BLaER1 treated with 17β-estradiol and CSF1 and Interleukin-3, amounts not matched to agents 10 nM and 100 nM (cell line): ENCODE measurements at regions not wholly inside any gene's neighbourhood (a gene's known extent, or its start where the extent isn't known, plus 50 kb on each side); places are given as distances from the start of the nearest gene placed in this dataset.

Source experiments
- H3K27ac ChIP-seq, 11 experiments: shearing (Covaris generic); formaldehyde crosslinking; 2 replicates each; pipeline ENCODE4 v1.8.1; 2022
- H3K27me3 ChIP-seq, 11 experiments: shearing (Covaris generic); formaldehyde crosslinking; 2 replicates each; pipeline ENCODE4 v1.8.1; 2022
- H3K36me3 ChIP-seq, 11 experiments: shearing (Covaris generic); formaldehyde crosslinking; 2 replicates each; pipeline ENCODE4 v1.8.1; 2022
- H3K4me1 ChIP-seq, 10 experiments: shearing (Covaris generic); formaldehyde crosslinking; 2 replicates each; pipeline ENCODE4 v1.8.1; 2022
- H3K4me2 ChIP-seq, 11 experiments: shearing (Covaris generic); formaldehyde crosslinking; 2 replicates each; pipeline ENCODE4 v1.8.1; 2022
- H3K4me3 ChIP-seq, 10 experiments: shearing (Covaris generic); formaldehyde crosslinking; 2 replicates each; pipeline ENCODE4 v1.8.1; 2022
- H3K9ac ChIP-seq, 11 experiments: shearing (Covaris generic); formaldehyde crosslinking; 2 replicates each; pipeline ENCODE4 v1.8.1; 2022
- H3K9me3 ChIP-seq, 11 experiments: shearing (Covaris generic); formaldehyde crosslinking; replicated peaks in 1 of 11; 2 replicates each; pipeline ENCODE4 v1.8.1; 2022
- H4K20me1 ChIP-seq, 11 experiments: shearing (Covaris generic); formaldehyde crosslinking; 2 replicates each; pipeline ENCODE4 v1.8.1; 2022
- Cebpa-rat ChIP-seq, 11 experiments: shearing (Covaris generic); IDR thresholded peaks; 2 replicates each; pipeline ENCODE4 v1.8.1; 2022

DNA sequence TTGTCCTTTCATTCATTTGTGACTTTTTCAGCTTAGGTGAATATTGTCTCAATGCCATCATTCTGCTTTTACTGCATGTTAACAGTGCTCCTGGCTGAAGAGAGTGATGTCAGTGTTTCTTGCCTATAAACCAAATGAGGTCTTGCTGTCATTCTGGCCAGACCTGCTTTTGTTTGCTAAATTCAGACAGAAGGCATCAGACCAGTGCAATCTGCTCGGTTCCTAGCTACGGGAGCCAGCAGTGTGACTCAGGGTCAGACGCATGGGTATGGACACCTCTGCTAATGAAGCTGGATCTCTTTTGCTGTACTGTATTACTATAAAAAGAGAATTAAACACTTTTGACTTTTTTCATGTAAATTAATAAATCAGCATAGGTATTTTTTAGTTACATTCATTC is 178.9 kb downstream of the TMEM182 start:
- no peak overlapping the region for H3K4me2 ChIP-seq
- no peak overlapping the region for H3K9ac ChIP-seq

DNA sequence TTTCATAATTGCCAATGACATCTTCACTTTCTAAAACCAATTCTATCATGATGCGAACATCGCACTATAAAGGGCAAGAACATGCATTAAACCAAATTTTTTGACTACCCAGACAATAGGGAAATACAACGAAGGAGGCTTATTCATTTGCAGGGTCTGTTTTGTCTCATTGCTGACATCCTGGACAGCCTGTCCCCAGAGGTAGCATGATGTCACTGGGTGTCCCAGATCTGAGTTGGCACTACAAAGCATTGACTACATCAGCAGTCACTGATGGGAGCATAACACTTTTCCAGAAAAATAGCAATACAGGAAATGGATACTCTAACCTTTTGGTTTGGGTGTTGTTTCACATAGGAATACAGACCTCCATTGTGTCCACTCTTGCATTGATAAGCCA is 180.3 kb downstream of the TMEM182 start:
- H3K4me3 ChIP-seq: no peak overlapping the region
- H3K9me3 ChIP-seq: peaks cover 8 to 20% (median 13%) of the 10 kb centered on the region in 11 experiments; a peak in 20 of 22 replicates
- no peak overlapping the region for H3K9ac ChIP-seq
- H4K20me1 ChIP-seq: no peaks in the 10 kb centered on the region
- H3K4me1 ChIP-seq: peaks cover 0 to 14% (median 9%) of the 10 kb centered on the region in 10 experiments; a peak in 11 of 20 replicates
- H3K4me2 ChIP-seq: peak overlapping the region in 7 of 11 experiments; percentile 10 to 55 (median 20); a peak in 9 of 22 replicates
- H3K27ac ChIP-seq: no peak overlapping the region
- no peaks in the 10 kb centered on the region for H3K27me3 ChIP-seq
- TF ChIP-seq Cebpa-rat (IDR thresholded peaks at IDR 0.05): no peak
- no peaks in the 10 kb centered on the region for H3K36me3 ChIP-seq

More for the DNA sequence above, 178.9 kb downstream of the TMEM182 start:
- Histone ChIP-seq H3K36me3 (no peaks in the 10 kb centered on the region), H4K20me1 (no peaks in the 10 kb centered on the region), H3K4me3 (no peak overlapping the region), H3K9me3 (peaks cover 8 to 20% (median 13%) of the 10 kb centered on the region in 11 experiments; a peak in 20 of 22 replicates), H3K27ac (no peak overlapping the region), H3K27me3 (no peaks in the 10 kb centered on the region), H3K4me1 (peaks cover 0 to 14% (median 9%) of the 10 kb centered on the region in 10 experiments; a peak in 11 of 20 replicates)
- no peak for TF ChIP-seq Cebpa-rat (IDR thresholded peaks at IDR 0.05)

DNA sequence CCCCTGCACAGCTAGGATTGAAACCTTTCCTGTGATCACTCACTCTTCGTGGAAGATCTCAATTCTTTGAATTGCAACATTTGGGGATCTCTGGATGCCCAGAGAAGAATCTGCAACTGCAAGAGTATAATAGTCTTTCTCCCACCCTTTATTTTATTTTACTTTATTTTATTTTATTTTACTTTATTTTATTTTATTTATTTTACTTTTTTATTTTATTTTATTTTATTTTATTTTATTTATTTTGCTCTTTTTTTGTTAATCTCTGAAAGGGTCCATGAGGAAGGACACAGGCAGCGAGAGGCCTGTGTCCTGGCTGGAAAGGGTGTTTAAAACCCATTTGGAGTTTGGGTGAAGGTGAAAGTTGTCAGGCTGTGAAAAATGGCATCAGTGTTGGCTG is 181.4 kb downstream of the TMEM182 start:
- H4K20me1 ChIP-seq: no peaks in the 10 kb centered on the region
- H3K27me3 ChIP-seq: no peaks in the 10 kb centered on the region
- no peak overlapping the region for H3K27ac ChIP-seq
- no peak overlapping the region for H3K9ac ChIP-seq
- no peak overlapping the region for H3K4me3 ChIP-seq
- TF ChIP-seq Cebpa-rat (IDR thresholded peaks at IDR 0.05): no peak
- peaks cover 8 to 20% (median 13%) of the 10 kb centered on the region in 11 experiments; a peak in 20 of 22 replicates for H3K9me3 ChIP-seq
- 0 out of 22 replicates have a peak overlapping the region, but pooled peaks of 2 of the 11 experiments have one; percentile 38 to 55 for H3K4me2 ChIP-seq
- H3K36me3 ChIP-seq: no peaks in the 10 kb centered on the region
- peaks cover 0 to 14% (median 9%) of the 10 kb centered on the region in 10 experiments; a peak in 11 of 20 replicates for H3K4me1 ChIP-seq

DNA sequence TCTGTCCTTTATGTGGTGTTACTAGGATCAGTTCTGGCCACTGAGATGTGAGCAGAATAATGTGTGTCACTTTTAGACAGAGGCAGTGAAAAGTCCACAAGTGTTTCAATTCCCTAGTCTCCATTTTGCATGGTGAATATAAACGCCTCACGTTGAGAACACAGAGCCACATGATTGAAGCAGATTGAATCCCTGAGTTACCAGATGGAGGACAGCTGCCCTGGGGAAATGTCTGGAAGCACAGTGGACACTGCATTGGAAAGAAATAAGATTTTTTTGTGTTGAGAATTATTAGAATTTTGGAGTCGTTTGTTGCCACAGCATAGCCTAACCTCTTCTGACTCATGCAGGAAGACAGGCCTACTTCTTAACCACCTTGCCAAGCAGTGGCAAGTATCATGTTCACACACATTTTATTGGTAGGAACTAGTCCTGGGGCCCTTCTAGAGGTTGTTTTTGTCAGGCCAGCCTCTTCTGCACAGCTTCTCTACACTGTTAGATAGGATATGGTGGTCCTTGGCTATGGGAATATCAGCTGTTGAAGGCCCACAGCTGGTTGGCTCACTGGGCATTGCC is 188.6 kb downstream of the TMEM182 start:
- H3K4me3 ChIP-seq: no peak overlapping the region
- H3K27ac ChIP-seq: no peak overlapping the region
- no peaks in the 10 kb centered on the region for H3K27me3 ChIP-seq
- H3K4me2 ChIP-seq: no peak overlapping the region
- H3K4me1 ChIP-seq: no peaks in the 10 kb centered on the region
- no peak for TF ChIP-seq Cebpa-rat (IDR thresholded peaks at IDR 0.05)
- no peak overlapping the region for H3K9ac ChIP-seq
- no peaks in the 10 kb centered on the region for H3K36me3 ChIP-seq
- H4K20me1 ChIP-seq: no peaks in the 10 kb centered on the region
- H3K9me3 ChIP-seq: no peaks in the 10 kb centered on the region

DNA sequence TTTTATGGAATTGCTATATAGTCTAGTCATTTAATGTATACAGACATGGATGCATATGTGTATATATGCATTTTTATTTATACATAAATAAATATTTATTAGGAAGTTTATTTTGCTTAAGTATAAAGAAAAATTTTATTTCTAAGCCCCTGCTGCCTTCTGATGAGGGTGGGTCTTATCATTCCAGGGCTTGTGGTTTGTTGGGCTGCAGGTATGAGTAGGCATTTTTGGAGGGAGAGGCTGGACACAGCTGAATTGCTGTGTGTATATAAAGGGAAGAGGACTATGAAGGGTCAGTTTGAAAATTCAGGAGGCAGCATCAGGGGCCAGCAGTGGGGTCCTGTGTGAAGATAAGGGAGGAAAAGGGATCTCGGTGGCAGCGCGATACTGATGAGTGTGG is 189.4 kb downstream of the TMEM182 start:
- no peaks in the 10 kb centered on the region for H3K9me3 ChIP-seq
- TF ChIP-seq Cebpa-rat (IDR thresholded peaks at IDR 0.05): no peak
- no peak overlapping the region for H3K9ac ChIP-seq
- H3K27ac ChIP-seq: no peak overlapping the region
- H3K27me3 ChIP-seq: no peaks in the 10 kb centered on the region
- no peaks in the 10 kb centered on the region for H4K20me1 ChIP-seq
- H3K36me3 ChIP-seq: no peaks in the 10 kb centered on the region
- no peak overlapping the region for H3K4me2 ChIP-seq
- no peaks in the 10 kb centered on the region for H3K4me1 ChIP-seq
- H3K4me3 ChIP-seq: no peak overlapping the region

DNA sequence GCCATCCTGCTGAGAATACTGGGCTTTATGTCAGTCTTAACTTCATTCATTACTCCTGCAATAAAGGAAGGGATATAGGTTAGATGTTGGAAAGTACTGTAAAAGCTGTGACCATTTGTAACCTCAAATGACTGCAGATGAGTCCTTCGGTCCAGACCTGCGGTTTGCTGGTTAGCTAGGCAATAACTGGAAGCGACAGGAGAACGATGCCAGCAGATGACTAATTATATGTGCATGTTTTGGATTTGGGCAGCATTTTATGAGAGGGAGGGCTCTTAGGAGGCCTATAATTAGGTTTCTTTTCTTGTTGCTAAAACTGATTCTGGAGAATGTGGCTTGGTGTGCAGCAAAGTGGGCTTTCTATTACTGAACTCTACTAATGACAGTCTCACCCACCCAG is 205.6 kb downstream of the TMEM182 start:
- Histone ChIP-seq H3K4me3 (no peak overlapping the region), H3K4me2 (no peak overlapping the region), H4K20me1 (no peaks in the 10 kb centered on the region), H3K27me3 (no peaks in the 10 kb centered on the region), H3K9me3 (no peaks in the 10 kb centered on the region), H3K36me3 (no peaks in the 10 kb centered on the region), H3K4me1 (no peaks in the 10 kb centered on the region), H3K9ac (no peak overlapping the region), H3K27ac (no peak overlapping the region)
- no peak for TF ChIP-seq Cebpa-rat (IDR thresholded peaks at IDR 0.05)

DNA sequence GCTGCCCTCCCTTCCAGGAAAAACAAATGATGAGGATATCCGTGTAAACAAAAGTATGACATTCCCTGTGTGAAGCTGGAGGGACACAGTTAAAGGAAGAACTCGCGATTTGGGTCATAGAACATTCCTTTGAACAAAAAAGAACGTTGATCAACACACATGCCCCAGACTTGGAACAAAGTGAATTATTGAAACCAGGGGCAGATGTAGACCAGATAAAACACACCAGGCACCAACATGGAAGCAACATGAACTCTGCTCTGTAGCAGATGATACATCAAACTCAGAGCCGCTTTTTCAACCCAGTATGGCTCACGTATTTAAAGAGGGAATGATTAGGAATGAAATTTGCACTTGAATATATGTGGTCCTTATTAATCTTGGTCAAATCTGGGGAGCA is 206.5 kb downstream of the TMEM182 start:
- no peaks in the 10 kb centered on the region for H3K4me1 ChIP-seq
- H3K27ac ChIP-seq: no peak overlapping the region
- no peaks in the 10 kb centered on the region for H3K9me3 ChIP-seq
- no peak for TF ChIP-seq Cebpa-rat (IDR thresholded peaks at IDR 0.05)
- no peak overlapping the region for H3K4me3 ChIP-seq
- H3K27me3 ChIP-seq: no peaks in the 10 kb centered on the region
- no peak overlapping the region for H3K9ac ChIP-seq
- no peak overlapping the region for H3K4me2 ChIP-seq
- H3K36me3 ChIP-seq: no peaks in the 10 kb centered on the region
- no peaks in the 10 kb centered on the region for H4K20me1 ChIP-seq

DNA sequence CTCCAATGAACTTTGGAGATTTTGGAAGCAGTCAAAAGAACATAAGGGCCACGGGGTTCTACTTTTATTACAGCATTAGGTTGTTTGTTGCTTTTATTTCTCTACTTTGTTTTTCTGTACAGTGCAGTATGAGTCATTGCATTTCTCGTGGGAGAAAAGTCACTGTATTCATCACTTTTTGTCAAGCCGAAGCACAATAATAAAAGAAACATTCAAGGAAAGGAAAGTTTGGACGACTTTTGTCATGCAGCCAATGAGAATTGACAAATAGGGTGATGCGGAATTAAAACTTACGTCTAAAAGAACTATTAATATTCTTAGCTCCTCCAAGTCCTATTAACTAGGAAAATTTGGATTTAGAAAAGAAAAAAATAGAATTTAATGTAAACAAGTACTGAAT is 209.9 kb downstream of the TMEM182 start:
- Histone ChIP-seq H3K27ac (no peak overlapping the region), H3K36me3 (no peaks in the 10 kb centered on the region), H3K4me2 (no peak overlapping the region), H3K4me1 (peaks cover 5 to 10% (median 7%) of the 10 kb centered on the region in 10 experiments; a peak in 18 of 20 replicates), H4K20me1 (no peaks in the 10 kb centered on the region), H3K4me3 (no peak overlapping the region), H3K27me3 (no peaks in the 10 kb centered on the region), H3K9ac (no peak overlapping the region), H3K9me3 (no peaks in the 10 kb centered on the region)
- TF ChIP-seq Cebpa-rat (IDR thresholded peaks at IDR 0.05): no peak

DNA sequence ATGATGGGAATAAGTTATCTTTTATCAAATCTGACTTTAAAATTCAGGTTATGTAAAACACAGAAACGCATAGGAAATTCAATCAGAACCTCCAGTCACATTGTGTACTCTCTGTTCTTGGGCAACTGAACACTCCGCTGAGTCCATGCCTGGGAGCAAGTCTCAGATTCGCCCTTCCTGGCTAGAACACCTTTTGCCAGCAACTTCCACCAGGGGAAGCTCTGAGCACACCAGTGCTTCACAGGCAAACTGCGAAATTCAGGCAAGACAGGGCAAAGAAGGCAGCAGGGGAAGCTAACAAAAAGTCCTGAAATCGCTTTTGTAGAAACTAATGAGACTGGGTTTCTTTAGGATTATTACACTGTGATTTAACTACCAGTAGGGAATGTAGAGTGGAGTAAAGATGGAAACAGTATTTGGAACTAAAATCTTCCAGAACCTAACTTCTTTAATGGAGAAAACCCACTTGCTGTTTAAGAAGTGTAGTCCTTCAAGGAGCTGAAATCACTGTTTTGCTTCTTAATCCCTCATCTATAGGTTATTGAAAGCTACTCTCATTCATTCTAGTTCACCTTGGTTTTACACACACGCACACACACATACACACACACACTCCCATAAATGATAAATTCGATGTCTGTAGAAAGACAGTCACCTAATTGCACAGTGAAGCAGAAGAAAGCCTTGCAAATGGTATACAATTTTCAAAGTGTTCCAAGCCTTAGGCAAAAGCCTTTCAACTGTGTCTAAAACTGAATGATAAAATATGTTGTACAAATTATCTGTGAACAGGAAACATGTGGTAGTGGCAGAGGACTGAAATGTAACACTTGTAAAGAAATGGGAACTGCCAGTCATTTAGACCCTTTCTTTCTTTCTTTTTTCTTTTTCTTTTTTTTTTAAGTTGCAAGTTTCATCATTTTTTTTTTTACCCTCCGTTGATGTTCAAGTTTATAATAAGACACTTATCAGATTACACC is 214.5 kb downstream of the TMEM182 start:
- Histone ChIP-seq H3K36me3 (no peaks in the 10 kb centered on the region), H3K9ac (no peak overlapping the region), H4K20me1 (no peaks in the 10 kb centered on the region), H3K27ac (no peak overlapping the region), H3K4me1 (peaks cover 14 to 20% (median 17%) of the 10 kb centered on the region in 10 experiments), H3K27me3 (no peaks in the 10 kb centered on the region), H3K4me3 (no peak overlapping the region), H3K4me2 (peak overlapping the region; percentile 24 to 55 (median 44); a peak in 20 of 22 replicates), H3K9me3 (no peaks in the 10 kb centered on the region)
- TF ChIP-seq Cebpa-rat (IDR thresholded peaks at IDR 0.05): no peak
